Neural crest cell (in vitro differentiated cells): ENCODE measurements at regions not wholly inside any gene's neighbourhood (a gene's known extent, or its start where the extent isn't known, plus 50 kb on each side); places are given as distances from the start of the nearest gene placed in this dataset.

Experiments used
- DNase-seq: peaks from one replicate; pipeline ENCODE4 v3.0.0; 2021; ENCODE audit warnings: low read depth, mixed read lengths, low spot score
- H3K27ac Mint-ChIP-seq: one replicate; pipeline ENCODE4 v1.8.0; 2021; ENCODE audit warnings: mild to moderate bottlenecking, mixed read lengths; ENCODE audit not compliant: unreplicated experiment
- H3K27me3 Mint-ChIP-seq: 2 replicates; pipeline ENCODE4 v1.8.0; 2021; ENCODE audit warnings: low read depth, mild to moderate bottlenecking, mixed read lengths
- H3K36me3 Mint-ChIP-seq: 2 replicates; pipeline ENCODE4 v1.8.0; 2021; ENCODE audit warnings: low read depth, mild to moderate bottlenecking, mixed read lengths
- H3K4me1 Mint-ChIP-seq: 2 replicates; pipeline ENCODE4 v1.8.0; 2021; ENCODE audit warnings: mixed read lengths
- H3K4me3 Mint-ChIP-seq: one replicate; pipeline ENCODE4 v1.8.0; 2021; ENCODE audit warnings: mild to moderate bottlenecking, mixed read lengths
- H3K9me3 Mint-ChIP-seq: 2 replicates; pipeline ENCODE4 v1.8.0; 2021; ENCODE audit warnings: mixed read lengths
- TF ChIP-seq, protein P1 (sequence below): fragments of 200-600 bp; sonication (generic); conservative IDR thresholded peaks from 2 replicates; pipeline ENCODE4 v1.5.0; 2021; ENCODE audit warnings: antibody characterized with exemption, mild to moderate bottlenecking

DNA sequence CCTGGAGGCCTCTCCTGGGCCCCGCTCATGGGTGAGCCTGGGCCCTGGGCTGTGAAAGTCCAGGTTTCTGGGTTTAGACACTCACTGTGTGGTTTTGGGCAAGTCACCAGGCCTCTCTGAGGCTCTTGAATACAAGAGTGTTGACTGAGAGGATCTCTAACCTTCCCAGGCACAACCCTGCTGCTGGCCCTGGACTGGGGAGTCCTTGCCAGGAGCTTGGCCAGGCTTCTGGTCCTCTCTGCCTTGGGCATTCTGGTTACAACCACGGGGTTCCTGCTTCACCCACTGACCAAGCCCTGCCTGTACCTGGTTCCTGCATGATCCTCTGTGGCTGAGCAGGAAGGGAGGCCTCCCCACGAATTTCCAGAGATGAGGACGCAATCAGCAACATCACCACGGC, 63.6 kb upstream of the COL13A1 start:
- DNase-seq = no peak
- Mint-ChIP-seq H3K9me3 (no peaks in the 10 kb centered on the region), H3K4me3 (no peak overlapping the region), H3K4me1 (peaks cover 14% of the 10 kb centered on the region), H3K27me3 (no peaks in the 10 kb centered on the region), H3K27ac (no peak overlapping the region), H3K36me3 (no peaks in the 10 kb centered on the region)
- TF ChIP-seq, protein P1, sequence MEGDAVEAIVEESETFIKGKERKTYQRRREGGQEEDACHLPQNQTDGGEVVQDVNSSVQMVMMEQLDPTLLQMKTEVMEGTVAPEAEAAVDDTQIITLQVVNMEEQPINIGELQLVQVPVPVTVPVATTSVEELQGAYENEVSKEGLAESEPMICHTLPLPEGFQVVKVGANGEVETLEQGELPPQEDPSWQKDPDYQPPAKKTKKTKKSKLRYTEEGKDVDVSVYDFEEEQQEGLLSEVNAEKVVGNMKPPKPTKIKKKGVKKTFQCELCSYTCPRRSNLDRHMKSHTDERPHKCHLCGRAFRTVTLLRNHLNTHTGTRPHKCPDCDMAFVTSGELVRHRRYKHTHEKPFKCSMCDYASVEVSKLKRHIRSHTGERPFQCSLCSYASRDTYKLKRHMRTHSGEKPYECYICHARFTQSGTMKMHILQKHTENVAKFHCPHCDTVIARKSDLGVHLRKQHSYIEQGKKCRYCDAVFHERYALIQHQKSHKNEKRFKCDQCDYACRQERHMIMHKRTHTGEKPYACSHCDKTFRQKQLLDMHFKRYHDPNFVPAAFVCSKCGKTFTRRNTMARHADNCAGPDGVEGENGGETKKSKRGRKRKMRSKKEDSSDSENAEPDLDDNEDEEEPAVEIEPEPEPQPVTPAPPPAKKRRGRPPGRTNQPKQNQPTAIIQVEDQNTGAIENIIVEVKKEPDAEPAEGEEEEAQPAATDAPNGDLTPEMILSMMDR = no peak

DNA sequence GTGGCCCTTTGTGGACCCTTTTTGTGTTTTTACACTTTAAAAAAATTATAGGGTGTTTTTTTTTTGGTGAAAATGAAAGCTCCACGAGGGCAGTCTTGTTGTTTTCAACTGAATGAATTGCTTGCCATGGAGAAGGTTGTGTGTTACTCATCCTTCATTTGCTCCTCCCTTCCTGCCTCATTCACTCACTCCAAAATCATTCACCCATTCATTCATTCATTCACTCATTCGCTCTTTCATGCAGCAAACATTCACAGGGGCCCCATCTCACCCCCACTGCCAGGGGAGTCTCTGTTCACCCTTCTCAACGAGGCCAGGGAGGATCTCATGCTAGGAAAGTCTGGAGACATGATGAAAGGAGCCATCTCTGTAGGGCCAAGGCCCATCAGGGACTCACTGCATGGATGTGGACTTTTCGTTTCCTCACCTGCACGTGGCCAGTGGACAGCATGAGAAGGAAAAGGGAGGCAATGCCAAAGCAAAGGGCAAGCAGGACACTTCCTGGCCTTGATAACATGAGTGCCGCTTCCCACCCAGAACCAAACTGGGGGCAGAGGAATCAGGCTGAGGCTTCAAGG, 62.8 kb upstream of the COL13A1 start:
- Mint-ChIP-seq H3K27ac (no peak overlapping the region), H3K4me3 (no peak overlapping the region)

DNA sequence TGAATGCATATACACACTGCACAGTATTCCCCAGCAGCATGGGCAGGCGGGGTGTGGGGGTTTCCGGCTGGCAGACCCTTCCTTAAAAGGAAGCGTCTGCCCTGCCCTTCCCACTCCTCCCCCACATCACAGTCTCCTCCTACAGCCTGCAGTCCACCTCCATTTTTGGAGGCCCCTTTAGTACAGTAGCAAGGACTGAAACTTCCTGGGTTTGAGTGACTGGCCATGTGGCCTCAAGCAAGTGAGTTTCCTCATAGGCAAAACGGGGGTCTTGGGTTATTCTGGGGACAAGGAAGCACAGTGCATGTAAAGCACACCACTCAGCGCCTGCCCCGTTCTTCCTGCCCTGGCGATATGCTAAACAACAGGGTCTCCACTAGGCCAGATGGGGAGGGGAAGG, 62.1 kb upstream of the COL13A1 start:
- no peak for DNase-seq
- Mint-ChIP-seq H3K36me3 (no peaks in the 10 kb centered on the region), H3K4me3 (no peak overlapping the region), H3K4me1 (peaks cover 14% of the 10 kb centered on the region), H3K27ac (no peak overlapping the region), H3K27me3 (no peaks in the 10 kb centered on the region), H3K9me3 (no peaks in the 10 kb centered on the region)
- TF ChIP-seq, protein P1 = no peak

More for the DNA sequence above, 62.8 kb upstream of the COL13A1 start:
- Mint-ChIP-seq H3K9me3 (no peaks in the 10 kb centered on the region), H3K4me1 (peaks cover 14% of the 10 kb centered on the region), H3K36me3 (no peaks in the 10 kb centered on the region), H3K27me3 (no peaks in the 10 kb centered on the region)
- TF ChIP-seq, protein P1 = no peak
- DNase-seq = no peak

DNA sequence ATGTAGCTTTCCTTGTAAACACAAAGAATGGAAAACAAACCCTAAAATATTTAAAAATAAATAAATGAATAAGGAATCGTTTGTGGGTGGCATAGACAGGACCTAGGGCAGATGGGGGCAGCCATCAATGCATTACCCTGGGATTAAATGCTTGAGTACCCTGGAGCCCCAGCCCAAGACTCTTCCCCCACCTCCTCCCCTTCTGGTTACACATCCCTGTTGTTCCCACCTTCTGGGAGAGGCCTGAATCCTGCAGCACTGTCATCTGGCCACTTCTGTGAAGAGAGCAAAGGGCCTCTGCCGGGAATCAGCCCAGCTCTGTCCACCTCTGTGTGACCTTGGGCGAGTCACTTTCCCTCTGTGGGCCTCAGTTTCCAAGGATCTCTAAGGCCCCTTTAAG, 61.6 kb upstream of the COL13A1 start:
- H3K27me3 Mint-ChIP-seq = no peaks in the 10 kb centered on the region
- no peak overlapping the region for H3K27ac Mint-ChIP-seq
- no peak for DNase-seq
- no peaks in the 10 kb centered on the region for H3K9me3 Mint-ChIP-seq
- no peak overlapping the region for H3K4me3 Mint-ChIP-seq
- no peaks in the 10 kb centered on the region for H3K36me3 Mint-ChIP-seq
- TF ChIP-seq, protein P1 = no peak
- peaks cover 14% of the 10 kb centered on the region for H3K4me1 Mint-ChIP-seq

DNA sequence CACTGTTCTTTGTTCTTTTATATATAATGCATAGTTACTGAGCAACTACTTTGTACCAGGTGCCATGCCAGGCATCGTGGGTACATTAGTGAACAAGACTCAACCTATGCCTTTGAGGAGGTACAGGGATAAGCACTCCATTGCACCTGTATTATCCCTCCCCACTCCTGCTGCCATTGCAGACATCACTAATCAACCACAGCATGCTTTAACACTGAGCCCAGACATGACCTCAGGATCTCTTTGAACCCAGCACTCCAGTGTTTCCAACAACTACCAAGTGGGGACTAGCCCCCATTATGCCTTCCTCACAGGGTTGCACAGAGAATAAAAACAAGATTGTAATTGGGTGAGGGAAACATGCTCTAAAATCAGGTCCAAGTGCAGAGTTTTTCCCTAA, 60.5 kb upstream of the COL13A1 start:
- H3K27me3 Mint-ChIP-seq = no peaks in the 10 kb centered on the region
- no peak overlapping the region for H3K4me3 Mint-ChIP-seq
- H3K4me1 Mint-ChIP-seq = peaks cover 14% of the 10 kb centered on the region
- H3K9me3 Mint-ChIP-seq = no peaks in the 10 kb centered on the region
- H3K27ac Mint-ChIP-seq = no peak overlapping the region
- TF ChIP-seq, protein P1 = no peak
- H3K36me3 Mint-ChIP-seq = no peaks in the 10 kb centered on the region
- DNase-seq = no peak
